Ramos (cell line): ENCODE measurements at regions not wholly inside any gene's neighbourhood (a gene's known extent, or its start where the extent isn't known, plus 50 kb on each side); places are given as distances from the start of the nearest gene placed in this dataset.
"Not testable (repeated sequence)": the region's sequence is repeated elsewhere in the genome, so short reads cannot be mapped to it uniquely, and the experiment has no call there.

Source experiments
- in situ Hi-C: fragments of 300-500 bp; cut with MboI; formaldehyde crosslinking; loops from one replicate; pipeline ENCODE4 v1.14.3; 2022; ENCODE audit warnings: low sequenced_read_pairs; ENCODE audit not compliant: unreplicated experiment

GRCh38 chr15:38721568-38721945, 156.9 kb upstream of the RASGRP1 start:
- in situ Hi-C loops: no loop called here

- in situ Hi-C loops: no loop called here
Measured at GRCh38 chr15:38722236-38722635, 157.6 kb upstream of the RASGRP1 start.

- in situ Hi-C loops: no loop called here
Measured at GRCh38 chr15:38724827-38725226, 160.2 kb upstream of the RASGRP1 start.

GRCh38 chr15:38726187-38726586, 161.6 kb upstream of the RASGRP1 start:
- in situ Hi-C loops: no loop called here

- in situ Hi-C loops: no loop called here
Measured at GRCh38 chr15:38733331-38733730, 168.7 kb upstream of the RASGRP1 start.

- in situ Hi-C loops: no loop called here
Measured at GRCh38 chr15:38740206-38740605, 175.6 kb upstream of the RASGRP1 start.

DNA sequence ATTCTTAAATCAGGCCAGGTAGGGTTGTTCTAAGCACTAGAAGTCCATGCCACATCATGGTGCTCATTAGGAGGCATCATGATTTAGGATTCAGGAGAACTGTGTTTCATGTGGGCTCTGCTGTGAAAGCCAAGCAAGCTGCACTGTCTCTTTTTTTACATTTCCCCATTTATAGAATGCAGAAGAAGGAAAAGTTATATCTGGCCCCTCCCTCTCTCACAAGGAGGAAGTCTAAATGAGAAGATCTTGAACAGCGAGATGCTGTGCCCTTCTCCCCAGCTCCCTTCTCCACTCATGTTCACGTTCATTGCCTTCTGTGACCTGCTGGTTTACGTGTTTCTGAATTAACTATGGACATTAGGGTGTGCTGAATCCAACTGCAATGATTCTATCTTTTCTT, 178.5 kb upstream of the RASGRP1 start:
- in situ Hi-C loops: no loop called here

GRCh38 chr15:38745126-38745525, 180.5 kb upstream of the RASGRP1 start:
- in situ Hi-C loops: no loop called here

GRCh38 chr15:38745626-38746025, 181.0 kb upstream of the RASGRP1 start:
- in situ Hi-C loops: no loop called here

DNA sequence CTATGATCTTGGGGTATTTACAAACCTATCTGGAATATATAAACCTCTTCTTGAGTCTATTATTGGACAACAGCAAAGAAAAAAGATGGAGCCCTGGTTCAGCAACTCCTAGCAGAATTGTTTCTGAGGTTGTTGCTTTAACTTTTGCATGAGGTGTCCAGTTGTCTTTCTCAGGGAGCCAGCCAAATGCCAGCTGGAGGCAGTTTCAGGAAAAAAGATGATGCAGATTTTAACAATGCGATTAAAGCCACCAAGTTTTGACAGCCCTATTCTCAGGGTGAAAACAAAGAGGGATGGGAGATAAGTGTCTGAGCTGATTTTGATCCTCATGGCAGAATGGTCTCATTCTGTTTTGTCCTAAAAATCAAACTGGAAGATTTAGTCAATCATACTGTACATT, 181.6 kb upstream of the RASGRP1 start:
- in situ Hi-C loops: no loop called here

DNA sequence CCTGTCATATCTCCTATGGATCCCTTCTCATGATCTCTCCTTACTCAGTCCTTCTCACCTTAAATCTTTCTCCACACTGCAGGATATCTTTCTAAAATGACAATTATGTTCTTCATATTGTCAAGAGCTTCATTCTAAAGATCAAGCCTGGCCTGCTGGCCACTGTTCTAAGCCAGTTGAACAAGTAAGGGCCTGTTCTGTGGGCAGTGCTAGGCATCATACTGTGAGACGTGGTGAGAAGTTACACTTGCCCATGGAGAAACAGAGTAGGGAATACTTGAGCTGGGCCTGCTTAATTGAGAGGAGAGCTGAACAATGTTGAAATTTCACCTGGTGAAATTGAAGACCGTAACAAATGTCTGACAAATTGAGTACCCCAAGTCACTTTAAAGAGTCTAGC, 184.1 kb upstream of the RASGRP1 start:
- in situ Hi-C loops: no loop called here

- in situ Hi-C loops: no loop called here
Measured at GRCh38 chr15:38750786-38751185, 186.2 kb upstream of the RASGRP1 start.

- in situ Hi-C loops: no loop called here
Measured at GRCh38 chr15:38755718-38756117, 191.1 kb upstream of the RASGRP1 start.

GRCh38 chr15:38756441-38756840, 191.8 kb upstream of the RASGRP1 start:
- in situ Hi-C loops: no loop called here

GRCh38 chr15:38758043-38758442, 193.4 kb upstream of the RASGRP1 start:
- in situ Hi-C loops: no loop called here

- in situ Hi-C loops: no loop called here
Measured at GRCh38 chr15:38761681-38762080, 197.1 kb upstream of the RASGRP1 start.

GRCh38 chr15:38768970-38769369, 204.4 kb upstream of the RASGRP1 start:
- in situ Hi-C loops: no loop called here

GRCh38 chr15:38769492-38769891, 204.9 kb upstream of the RASGRP1 start:
- in situ Hi-C loops: no loop called here

DNA sequence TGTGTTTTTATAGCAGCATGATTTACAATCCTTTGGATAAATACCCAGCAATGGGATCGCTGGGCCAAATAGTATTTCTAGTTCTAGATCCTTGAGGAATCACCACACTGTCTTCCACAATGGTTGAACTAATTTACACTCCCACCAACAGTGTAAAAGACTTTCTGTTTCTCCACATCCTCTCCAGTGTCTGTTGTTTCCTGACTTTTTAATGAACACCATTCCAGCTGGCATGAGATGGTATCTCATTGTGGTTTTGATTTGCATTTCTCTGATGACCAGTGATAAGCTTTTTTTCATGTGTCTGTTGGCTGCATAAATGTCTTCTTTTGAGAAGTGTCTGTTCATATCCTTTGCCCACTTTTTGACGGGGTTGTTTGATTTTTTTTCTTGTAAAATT, 209.5 kb upstream of the RASGRP1 start:
- in situ Hi-C loops: not testable (repeated sequence)

GRCh38 chr15:38781196-38781595, 216.6 kb upstream of the RASGRP1 start:
- in situ Hi-C loops: no loop called here

DNA sequence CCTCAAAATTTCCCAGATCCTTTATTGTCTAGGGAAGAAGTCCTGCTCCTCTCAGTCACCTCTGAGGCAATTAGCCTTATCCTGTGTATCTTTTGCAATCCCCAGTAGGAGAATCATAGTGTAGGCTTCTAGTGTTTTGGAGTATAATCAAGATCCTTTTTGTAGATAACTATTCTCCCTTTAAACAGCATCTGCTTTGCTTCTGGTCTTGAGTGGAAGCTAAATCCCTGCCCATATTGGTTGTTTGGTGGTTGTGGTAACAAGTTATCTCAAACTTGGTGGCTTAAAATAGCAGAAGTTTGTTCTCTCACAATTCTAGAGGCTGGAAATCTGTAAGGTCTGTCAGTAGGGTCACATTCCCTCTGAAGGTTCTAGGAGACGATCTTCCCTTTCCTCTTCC, 217.5 kb upstream of the RASGRP1 start:
- in situ Hi-C loops: no loop called here

DNA sequence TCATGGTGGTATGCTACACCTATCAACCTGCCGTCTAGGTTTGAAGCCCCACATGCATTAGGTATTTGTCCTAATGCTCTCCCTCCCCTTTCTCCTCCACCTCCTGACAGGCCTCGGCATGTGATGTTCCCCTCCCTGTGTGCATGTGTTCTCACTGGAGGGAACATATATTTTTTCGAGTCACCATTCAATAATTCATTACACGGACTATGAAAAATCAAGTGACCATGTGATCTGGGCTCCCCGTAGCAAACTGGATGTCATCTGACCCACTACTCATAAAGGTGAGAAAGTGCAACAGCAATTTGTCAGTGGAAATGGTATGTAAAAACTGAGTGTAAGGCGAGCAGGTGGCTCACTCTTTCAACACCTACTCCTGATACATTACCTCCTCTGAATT, 224.3 kb upstream of the RASGRP1 start:
- in situ Hi-C loops: no loop called here

DNA sequence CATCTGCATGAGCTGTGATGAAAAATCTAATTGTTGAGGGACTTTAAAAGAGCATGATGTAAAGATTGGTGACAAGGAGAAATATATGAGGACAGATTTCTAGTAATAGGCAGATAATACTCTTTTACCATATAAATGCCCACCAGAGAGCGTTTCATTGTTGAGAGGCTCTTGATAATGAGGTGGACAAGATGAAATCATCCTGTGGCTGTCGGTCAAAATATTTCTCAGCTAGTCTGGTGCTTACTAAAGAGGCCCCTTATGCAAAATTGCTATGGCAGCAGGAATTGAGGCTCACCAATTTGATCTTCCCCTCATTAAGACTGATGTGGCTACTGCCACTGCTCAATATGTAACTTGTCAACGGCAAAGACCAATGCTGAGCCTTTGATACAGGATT, 225.0 kb upstream of the RASGRP1 start:
- in situ Hi-C loops: no loop called here
